Neural crest cell (in vitro differentiated cells): ENCODE measurements at regions not wholly inside any gene's neighbourhood (a gene's known extent, or its start where the extent isn't known, plus 50 kb on each side); places are given as distances from the start of the nearest gene placed in this dataset.

Experiments used
- DNase-seq: peaks from one replicate; pipeline ENCODE4 v3.0.0; 2021; ENCODE audit warnings: low read depth, mixed read lengths, low spot score
- H3K27ac Mint-ChIP-seq: one replicate; pipeline ENCODE4 v1.8.0; 2021; ENCODE audit warnings: mild to moderate bottlenecking, mixed read lengths; ENCODE audit not compliant: unreplicated experiment
- H3K27me3 Mint-ChIP-seq: 2 replicates; pipeline ENCODE4 v1.8.0; 2021; ENCODE audit warnings: low read depth, mild to moderate bottlenecking, mixed read lengths
- H3K36me3 Mint-ChIP-seq: 2 replicates; pipeline ENCODE4 v1.8.0; 2021; ENCODE audit warnings: low read depth, mild to moderate bottlenecking, mixed read lengths
- H3K4me1 Mint-ChIP-seq: 2 replicates; pipeline ENCODE4 v1.8.0; 2021; ENCODE audit warnings: mixed read lengths
- H3K4me3 Mint-ChIP-seq: one replicate; pipeline ENCODE4 v1.8.0; 2021; ENCODE audit warnings: mild to moderate bottlenecking, mixed read lengths
- H3K9me3 Mint-ChIP-seq: 2 replicates; pipeline ENCODE4 v1.8.0; 2021; ENCODE audit warnings: mixed read lengths
- CTCF ChIP-seq: fragments of 200-600 bp; sonication (generic); conservative IDR thresholded peaks from 2 replicates; pipeline ENCODE4 v1.5.0; 2021; ENCODE audit warnings: antibody characterized with exemption, mild to moderate bottlenecking

- Mint-ChIP-seq H3K4me1 (peaks cover 9% of the 10 kb centered on the region), H3K9me3 (no peaks in the 10 kb centered on the region)
These were observed 566.0 kb upstream of the CDH18 start for GRCh38 chr5:20554001-20554400.

GRCh38 chr5:20537911-20538703, 550.1 kb upstream of the CDH18 start:
- no peak overlapping the region for H3K4me3 Mint-ChIP-seq
- no peaks in the 10 kb centered on the region for H3K4me1 Mint-ChIP-seq
- DNase-seq: no peak
- H3K9me3 Mint-ChIP-seq: peaks cover 4% of the 10 kb centered on the region
- H3K27me3 Mint-ChIP-seq: no peaks in the 10 kb centered on the region
- no peak for TF ChIP-seq CTCF
- no peak overlapping the region for H3K27ac Mint-ChIP-seq
- no peaks in the 10 kb centered on the region for H3K36me3 Mint-ChIP-seq

More at GRCh38 chr5:20554001-20554400, 566.0 kb upstream of the CDH18 start:
- TF ChIP-seq CTCF: no peak
- H3K27ac Mint-ChIP-seq: no peak overlapping the region
- H3K4me3 Mint-ChIP-seq: no peak overlapping the region
- no peaks in the 10 kb centered on the region for H3K36me3 Mint-ChIP-seq
- no peak for DNase-seq
- H3K27me3 Mint-ChIP-seq: no peaks in the 10 kb centered on the region

GRCh38 chr5:20536813-20537212, 548.8 kb upstream of the CDH18 start:
- TF ChIP-seq CTCF: no peak
- no peak overlapping the region for H3K27ac Mint-ChIP-seq
- no peak overlapping the region for H3K4me3 Mint-ChIP-seq

GRCh38 chr5:20536341-20536740, 548.3 kb upstream of the CDH18 start:
- no peak for DNase-seq
- TF ChIP-seq CTCF: no peak
- no peaks in the 10 kb centered on the region for H3K4me1 Mint-ChIP-seq
- no peak overlapping the region for H3K4me3 Mint-ChIP-seq
- H3K36me3 Mint-ChIP-seq: no peaks in the 10 kb centered on the region
- H3K9me3 Mint-ChIP-seq: peaks cover 4% of the 10 kb centered on the region
- no peaks in the 10 kb centered on the region for H3K27me3 Mint-ChIP-seq
- no peak overlapping the region for H3K27ac Mint-ChIP-seq

More at GRCh38 chr5:20536813-20537212, 548.8 kb upstream of the CDH18 start:
- Mint-ChIP-seq H3K36me3 (no peaks in the 10 kb centered on the region), H3K9me3 (peaks cover 4% of the 10 kb centered on the region), H3K27me3 (no peaks in the 10 kb centered on the region), H3K4me1 (no peaks in the 10 kb centered on the region)
- DNase-seq: no peak

GRCh38 chr5:20528471-20528870, 540.5 kb upstream of the CDH18 start:
- no peaks in the 10 kb centered on the region for H3K4me1 Mint-ChIP-seq
- no peaks in the 10 kb centered on the region for H3K27me3 Mint-ChIP-seq
- peaks cover 11% of the 10 kb centered on the region for H3K9me3 Mint-ChIP-seq
- H3K36me3 Mint-ChIP-seq: no peaks in the 10 kb centered on the region
- no peak for DNase-seq
- no peak overlapping the region for H3K27ac Mint-ChIP-seq
- H3K4me3 Mint-ChIP-seq: no peak overlapping the region
- TF ChIP-seq CTCF: no peak
